K562 (cell line): ENCODE measurements at regions not wholly inside any gene's neighbourhood (a gene's known extent, or its start where the extent isn't known, plus 50 kb on each side); places are given as distances from the start of the nearest gene placed in this dataset.

Experiments used
- ATAC-seq: fragments of 200-7000 bp; cut with Tn5 transposase; 3 replicates; pipeline ENCODE4 v1.9.1; 2020; ENCODE audit warnings: moderate library complexity
- BruUV-seq: library from RNA; stranded (reverse); fragments of 400-500 nt; replicated peaks from 2 replicates; lab custom pipeline; 2021; lab: Mats Ljungman, UMichigan
- CTCF ChIA-PET: fragments of 300-600 bp; formaldehyde crosslinking; extraction: SDS; loops from one replicate; lab custom pipeline; 2021; ENCODE audit warnings: low intra/inter-chr PET ratio; lab: Yijun Ruan, JAX
- POLR2A ChIA-PET: fragments of 300-600, 350-650 bp; sonication (Branson Sonifier 250); formaldehyde crosslinking; extraction: SDS; loops from one replicate; lab custom pipeline; 2021; ENCODE audit warnings: antibody characterized with exemption, inconsistent platforms; lab: Yijun Ruan, JAX
- DNase-seq, 4 experiments: peaks; one replicate each; pipeline versions ENCODE4 v3.0.0 to v3.0.0-alpha.2; 2011 to 2018; ENCODE audit warnings: low spot score in 3 of 4, mixed read lengths in 3 of 4; ENCODE audit errors: extremely low read depth in 1 of 4
- FAIRE-seq: peaks from 2 replicates; lab custom pipeline; 2011; peaks lifted over from hg19 to GRCh38; lab: Jason Lieb, UNC
- H2AFZ ChIP-seq: 2 replicates; pipeline ENCODE4 v1.6.0; 2011; ENCODE audit warnings: low read depth, low read length, control low read depth, inconsistent platforms
- H3K27ac ChIP-seq: fragments of 200-600 bp; 3 replicates; pipeline ENCODE4 v1.8.0; 2011; ENCODE audit warnings: low read depth, mild to moderate bottlenecking, control low read depth, inconsistent platforms, low read length, moderate library complexity, mixed read lengths; ENCODE audit errors: extremely low read depth
- H3K27me3 ChIP-seq, 2 experiments: fragments of 300-600 bp in 1 of 2; 2 replicates in 1 of 2; 3 replicates in 1 of 2; pipeline versions ENCODE4 v1.6.0 to v1.8.0; 2011; ENCODE audit warnings: inconsistent platforms in 2 of 2, low read length in 2 of 2, mild to moderate bottlenecking in 1 of 2, mixed read lengths in 1 of 2, moderate library complexity in 1 of 2; ENCODE audit not compliant: control insufficient read depth in 2 of 2, insufficient read depth in 2 of 2
- H3K36me3 ChIP-seq: fragments of 300-600 bp; 3 replicates; pipeline ENCODE4 v1.8.0; 2011; ENCODE audit warnings: mild to moderate bottlenecking, low read length, inconsistent platforms; ENCODE audit not compliant: control insufficient read depth, insufficient read depth
- H3K4me1 ChIP-seq, 2 experiments: fragments of 200-600 bp in 1 of 2; replicated peaks in 1 of 2; 2 replicates in 1 of 2; 3 replicates in 1 of 2; pipeline versions ENCODE4 v1.5.1 to v1.8.0; 2011; ENCODE audit warnings: inconsistent platforms in 2 of 2, low read length in 2 of 2, mild to moderate bottlenecking in 1 of 2, mixed read lengths in 1 of 2, moderate library complexity in 1 of 2; ENCODE audit not compliant: control insufficient read depth in 2 of 2, insufficient read depth in 2 of 2
- H3K4me2 ChIP-seq: 2 replicates; pipeline ENCODE4 v1.6.1; 2011; ENCODE audit warnings: low read length, control low read depth, inconsistent platforms, mixed read lengths; ENCODE audit not compliant: insufficient read depth
- H3K4me3 ChIP-seq: fragments of 200-600 bp; sonication (generic), shearing (Covaris generic); 2 replicates; pipeline ENCODE4 v1.5.1; 2016; ENCODE audit warnings: control low read depth, inconsistent platforms
- H3K79me2 ChIP-seq: fragments of 200-600 bp; 3 replicates; pipeline ENCODE4 v1.8.0; 2011; ENCODE audit warnings: low read length, inconsistent platforms; ENCODE audit not compliant: control insufficient read depth, insufficient read depth
- H3K9ac ChIP-seq, 2 experiments: 2 replicates each; pipeline versions ENCODE4 v1.6.0 to v1.6.1; 2011; ENCODE audit warnings: low read depth in 2 of 2, low read length in 2 of 2, control low read depth in 1 of 2, inconsistent platforms in 1 of 2, mild to moderate bottlenecking in 1 of 2, mixed read lengths in 1 of 2; ENCODE audit not compliant: insufficient read depth in 1 of 2
- H3K9me1 ChIP-seq: one replicate; pipeline ENCODE4 v1.6.0; 2011; ENCODE audit warnings: inconsistent platforms, mild to moderate bottlenecking, low read length, moderate library complexity; ENCODE audit not compliant: control insufficient read depth, insufficient read depth
- H3K9me3 ChIP-seq: replicated peaks from 2 replicates; pipeline ENCODE4 v1.5.1; 2011; ENCODE audit warnings: low read depth, low read length, inconsistent platforms; ENCODE audit not compliant: control insufficient read depth, insufficient read depth
- H4K20me1 ChIP-seq: replicated peaks from 2 replicates; pipeline ENCODE4 v1.6.1; 2011; ENCODE audit warnings: low read length, inconsistent platforms, mixed read lengths; ENCODE audit not compliant: control insufficient read depth, insufficient read depth
- IRF9 ChIP-seq: fragments of 450-650 bp; IDR thresholded peaks from 2 replicates; pipeline ENCODE4 v1.6.1; 2016; ENCODE audit warnings: missing biosample characterization, missing genetic modification characterization
- KLF1 ChIP-seq: fragments of 450-650 bp; IDR thresholded peaks from 2 replicates; pipeline ENCODE4 v1.6.1; 2016; ENCODE audit warnings: missing genetic modification characterization, missing compliant biosample characterization
- NFRKB ChIP-seq: fragments of 450-650 bp; IDR thresholded peaks from 2 replicates; pipeline ENCODE4 v1.6.1; 2016; ENCODE audit warnings: low read depth
- TBP ChIP-seq: optimal IDR thresholded peaks from 2 replicates; pipeline ENCODE3; 2011; ENCODE audit warnings: low read depth, low read length, improper control_type of control experiment
- ZNF324 ChIP-seq: fragments of 250-450 bp; sonication (Bioruptor Pico); IDR thresholded peaks from 2 replicates; pipeline ENCODE4 v1.4.0; 2020; ENCODE audit warnings: mild to moderate bottlenecking
- ZNF79 ChIP-seq: fragments of 250-450 bp; sonication (Bioruptor Pico); IDR thresholded peaks from 2 replicates; pipeline ENCODE4 v1.4.0; 2020; ENCODE audit warnings: low read depth, mild to moderate bottlenecking, moderate library complexity
- ZSCAN29 ChIP-seq: fragments of 450-650 bp; IDR thresholded peaks from 2 replicates; pipeline ENCODE4 v1.6.1; 2017
- WGBS: fragments of 100-300 bp; shearing (Covaris generic); methylation state at CpG from one replicate; pipeline ENCODE4 v1.1.6; 2016; ENCODE audit warnings: low coverage, mixed read lengths; ENCODE audit not compliant: insufficient coverage; ENCODE audit errors: missing lambda C conversion rate; 5-methylcytosine and 5-hydroxymethylcytosine counted together
- in situ Hi-C: fragments of 300-500 bp; cut with MboI; formaldehyde crosslinking; loops from 4 replicates; pipeline ENCODE4 v1.15.0; 2018; ENCODE audit warnings: inconsistent platforms, mixed read lengths
- intact Hi-C: fragments of 100-400 bp; cut with micrococcal nuclease; formaldehyde crosslinking; loops from 2 replicates; pipeline ENCODE4 v1.14.2; 2022
- TF ChIP-seq, protein P1 (sequence below): fragments of 150-350 bp; IDR thresholded peaks from 2 replicates; pipeline ENCODE4 v1.6.1; 2014; ENCODE audit warnings: low read depth, mild to moderate bottlenecking, low read length, borderline replicate concordance

GRCh38 chr11:11069841-11070835 lies 212.3 kb upstream of the ZBED5 start:
- CTCF ChIA-PET = no interaction called here
- TF ChIP-seq, protein P1, sequence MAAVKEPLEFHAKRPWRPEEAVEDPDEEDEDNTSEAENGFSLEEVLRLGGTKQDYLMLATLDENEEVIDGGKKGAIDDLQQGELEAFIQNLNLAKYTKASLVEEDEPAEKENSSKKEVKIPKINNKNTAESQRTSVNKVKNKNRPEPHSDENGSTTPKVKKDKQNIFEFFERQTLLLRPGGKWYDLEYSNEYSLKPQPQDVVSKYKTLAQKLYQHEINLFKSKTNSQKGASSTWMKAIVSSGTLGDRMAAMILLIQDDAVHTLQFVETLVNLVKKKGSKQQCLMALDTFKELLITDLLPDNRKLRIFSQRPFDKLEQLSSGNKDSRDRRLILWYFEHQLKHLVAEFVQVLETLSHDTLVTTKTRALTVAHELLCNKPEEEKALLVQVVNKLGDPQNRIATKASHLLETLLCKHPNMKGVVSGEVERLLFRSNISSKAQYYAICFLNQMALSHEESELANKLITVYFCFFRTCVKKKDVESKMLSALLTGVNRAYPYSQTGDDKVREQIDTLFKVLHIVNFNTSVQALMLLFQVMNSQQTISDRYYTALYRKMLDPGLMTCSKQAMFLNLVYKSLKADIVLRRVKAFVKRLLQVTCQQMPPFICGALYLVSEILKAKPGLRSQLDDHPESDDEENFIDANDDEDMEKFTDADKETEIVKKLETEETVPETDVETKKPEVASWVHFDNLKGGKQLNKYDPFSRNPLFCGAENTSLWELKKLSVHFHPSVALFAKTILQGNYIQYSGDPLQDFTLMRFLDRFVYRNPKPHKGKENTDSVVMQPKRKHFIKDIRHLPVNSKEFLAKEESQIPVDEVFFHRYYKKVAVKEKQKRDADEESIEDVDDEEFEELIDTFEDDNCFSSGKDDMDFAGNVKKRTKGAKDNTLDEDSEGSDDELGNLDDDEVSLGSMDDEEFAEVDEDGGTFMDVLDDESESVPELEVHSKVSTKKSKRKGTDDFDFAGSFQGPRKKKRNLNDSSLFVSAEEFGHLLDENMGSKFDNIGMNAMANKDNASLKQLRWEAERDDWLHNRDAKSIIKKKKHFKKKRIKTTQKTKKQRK = no peak
- TF ChIP-seq NFRKB (no peak), KLF1 (tag) (no peak), ZNF79 (no peak), TBP (no peak), ZSCAN29 (no peak), ZNF324 (no peak), IRF9 (tag) (no peak)
- H3K27ac ChIP-seq = no peak overlapping the region
- no TSS peak for BruUV-seq
- no peak overlapping the region for H3K4me3 ChIP-seq
- H3K9ac ChIP-seq = no peak overlapping the region
- no peak overlapping the region for H2AFZ ChIP-seq
- in situ Hi-C loops = no loop called here
- FAIRE-seq (no peak), ATAC-seq (no peak), DNase-seq (no peak)
- H3K36me3 ChIP-seq = no peaks in the 10 kb centered on the region
- H3K4me2 ChIP-seq = no peak overlapping the region
- H3K79me2 ChIP-seq = no peaks in the 10 kb centered on the region
- POLR2A ChIA-PET = no interaction called here
- no peaks in the 10 kb centered on the region for H4K20me1 ChIP-seq
- no peaks in the 10 kb centered on the region for H3K9me3 ChIP-seq
- intact Hi-C loops = no loop called here
- peaks cover 0 to 31% of the 10 kb centered on the region in 2 experiments; a peak in 3 of 5 replicates for H3K27me3 ChIP-seq
- 2% methylated on average over 9 of the region's 9 CpGs for WGBS
- H3K9me1 ChIP-seq = no peaks in the 10 kb centered on the region
- no peaks in the 10 kb centered on the region; a peak in 1 of 5 replicates for H3K4me1 ChIP-seq
